HEK293T (cell line): ENCODE measurements at regions not wholly inside any gene's neighbourhood (a gene's known extent, or its start where the extent isn't known, plus 50 kb on each side); places are given as distances from the start of the nearest gene placed in this dataset.

ENCODE experiments used
- ARNT ChIP-seq: fragments of 450-650 bp; IDR thresholded peaks from 2 replicates; pipeline ENCODE4 v1.6.1; 2017; ENCODE audit warnings: mild to moderate bottlenecking
- ELF4 ChIP-seq: fragments of 450-650 bp; IDR thresholded peaks from 2 replicates; pipeline ENCODE4 v1.6.1; 2017; ENCODE audit warnings: antibody characterized with exemption
- FOXK2 ChIP-seq: fragments of 450-650 bp; IDR thresholded peaks from 2 replicates; pipeline ENCODE4 v1.6.1; 2016; ENCODE audit warnings: mild to moderate bottlenecking
- FOXM1 ChIP-seq: fragments of 450-650 bp; IDR thresholded peaks from 2 replicates; pipeline ENCODE4 v1.6.1; 2017; ENCODE audit warnings: mild to moderate bottlenecking, borderline replicate concordance
- HDGF ChIP-seq: fragments of 450-650 bp; IDR thresholded peaks from 2 replicates; pipeline ENCODE4 v1.6.1; 2017; ENCODE audit warnings: antibody characterized with exemption, borderline replicate concordance
- L3MBTL2 ChIP-seq: fragments of 450-650 bp; conservative IDR thresholded peaks from 2 replicates; pipeline ENCODE4 v1.6.1; 2016; ENCODE audit warnings: mild to moderate bottlenecking
- LEF1 ChIP-seq: fragments of 450-650 bp; IDR thresholded peaks from 2 replicates; pipeline ENCODE4 v1.6.1; 2017; ENCODE audit warnings: mild to moderate bottlenecking, borderline replicate concordance
- NFRKB ChIP-seq: fragments of 450-650 bp; IDR thresholded peaks from 2 replicates; pipeline ENCODE4 v1.6.1; 2016; ENCODE audit warnings: mild to moderate bottlenecking, moderate library complexity
- SP1 ChIP-seq: fragments of 450-650 bp; IDR thresholded peaks from 2 replicates; pipeline ENCODE4 v1.6.1; 2017
- SUZ12 ChIP-seq: fragments of 450-650 bp; IDR thresholded peaks from 2 replicates; pipeline ENCODE4 v1.6.1; 2016; ENCODE audit warnings: mild to moderate bottlenecking
- ZNF384 ChIP-seq: fragments of 450-650 bp; IDR thresholded peaks from 2 replicates; pipeline ENCODE4 v1.6.1; 2016
- TF ChIP-seq, protein P1 (sequence below): fragments of 450-650 bp; IDR thresholded peaks from 2 replicates; pipeline ENCODE4 v1.6.1; 2016

DNA sequence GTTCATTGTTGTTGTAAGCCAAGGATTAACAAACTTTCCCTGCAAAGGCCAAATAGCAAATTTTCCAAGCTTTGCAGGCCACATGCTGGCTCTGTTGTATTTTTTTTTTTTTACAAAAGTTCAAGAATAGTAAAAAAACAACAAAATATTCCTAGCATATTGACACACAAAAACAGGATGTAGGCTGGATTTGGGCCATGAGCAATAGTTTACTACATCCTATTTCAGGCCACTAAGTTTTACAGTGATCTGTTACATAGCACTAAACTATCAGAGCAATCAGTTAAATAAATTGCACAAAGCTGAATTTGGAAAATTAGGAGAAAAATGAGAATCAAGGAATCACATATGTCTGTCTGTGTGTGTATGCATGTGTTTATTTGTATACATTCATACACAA, 491.8 kb upstream of the GHITM start:
- TF ChIP-seq L3MBTL2, result no peak
- no peak for TF ChIP-seq HDGF
- TF ChIP-seq, protein P1, sequence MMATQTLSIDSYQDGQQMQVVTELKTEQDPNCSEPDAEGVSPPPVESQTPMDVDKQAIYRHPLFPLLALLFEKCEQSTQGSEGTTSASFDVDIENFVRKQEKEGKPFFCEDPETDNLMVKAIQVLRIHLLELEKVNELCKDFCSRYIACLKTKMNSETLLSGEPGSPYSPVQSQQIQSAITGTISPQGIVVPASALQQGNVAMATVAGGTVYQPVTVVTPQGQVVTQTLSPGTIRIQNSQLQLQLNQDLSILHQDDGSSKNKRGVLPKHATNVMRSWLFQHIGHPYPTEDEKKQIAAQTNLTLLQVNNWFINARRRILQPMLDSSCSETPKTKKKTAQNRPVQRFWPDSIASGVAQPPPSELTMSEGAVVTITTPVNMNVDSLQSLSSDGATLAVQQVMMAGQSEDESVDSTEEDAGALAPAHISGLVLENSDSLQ, result no peak
- no peak for TF ChIP-seq ZNF384
- TF ChIP-seq FOXM1, result no peak
- no peak for TF ChIP-seq NFRKB
- no peak for TF ChIP-seq SUZ12
- no peak for TF ChIP-seq FOXK2
- TF ChIP-seq ARNT, result no peak
- no peak for TF ChIP-seq ELF4
- no peak for TF ChIP-seq LEF1
- TF ChIP-seq SP1, result no peak
